T-helper 1 cell treated with Interleukin-12 subunit alpha and Interleukin-12 subunit beta and Interleukin-4 antibody, amounts not matched to agents 30 μg/mL and 1 μg/mL, for 36 hours (primary cell): ENCODE measurements at regions not wholly inside any gene's neighbourhood (a gene's known extent, or its start where the extent isn't known, plus 50 kb on each side); places are given as distances from the start of the nearest gene placed in this dataset.
"Not testable (repeated sequence)": the region's sequence is repeated elsewhere in the genome, so short reads cannot be mapped to it uniquely, and the experiment has no call there.

Experiments used
- H3K27ac Mint-ChIP-seq: one replicate; pipeline ENCODE4 v1.8.0; 2021; ENCODE audit warnings: mild to moderate bottlenecking, mixed read lengths
- H3K27me3 Mint-ChIP-seq: one replicate; pipeline ENCODE4 v1.8.0; 2021; ENCODE audit warnings: low read depth, mixed read lengths
- H3K36me3 Mint-ChIP-seq: one replicate; pipeline ENCODE4 v1.8.0; 2021; ENCODE audit warnings: low read depth, mixed read lengths
- H3K4me1 Mint-ChIP-seq: one replicate; pipeline ENCODE4 v1.8.0; 2021; ENCODE audit warnings: low read depth, mixed read lengths
- H3K4me3 Mint-ChIP-seq: one replicate; pipeline ENCODE4 v1.8.0; 2021; ENCODE audit warnings: mild to moderate bottlenecking, moderate library complexity, mixed read lengths
- H3K9me3 Mint-ChIP-seq: one replicate; pipeline ENCODE4 v1.8.0; 2021; ENCODE audit warnings: mixed read lengths

- Mint-ChIP-seq H3K27me3 (no peaks in the 10 kb centered on the region), H3K36me3 (no peaks in the 10 kb centered on the region), H3K9me3 (peaks cover 5% of the 10 kb centered on the region), H3K4me3 (no peak overlapping the region), H3K27ac (no peak overlapping the region), H3K4me1 (no peaks in the 10 kb centered on the region)
These were observed 81.7 kb upstream of the LARP1 start for GRCh38 chr5:154673506-154673905.

- peaks cover 22% of the 10 kb centered on the region for H3K9me3 Mint-ChIP-seq
- not testable (repeated sequence) for H3K4me1 Mint-ChIP-seq, H3K27me3 Mint-ChIP-seq, H3K36me3 Mint-ChIP-seq, H3K27ac Mint-ChIP-seq, H3K4me3 Mint-ChIP-seq
These were observed 85.3 kb upstream of the LARP1 start for GRCh38 chr5:154669913-154670312.

- Mint-ChIP-seq H3K27me3 (no peaks in the 10 kb centered on the region), H3K4me1 (no peaks in the 10 kb centered on the region), H3K27ac (no peak overlapping the region), H3K9me3 (peaks cover 26% of the 10 kb centered on the region), H3K36me3 (peaks cover 4% of the 10 kb centered on the region), H3K4me3 (no peak overlapping the region)
These were observed 85.8 kb upstream of the LARP1 start for GRCh38 chr5:154669402-154669801.

- Mint-ChIP-seq H3K27ac (no peak overlapping the region), H3K9me3 (peaks cover 30% of the 10 kb centered on the region), H3K4me3 (no peak overlapping the region), H3K36me3 (peaks cover 4% of the 10 kb centered on the region), H3K4me1 (no peaks in the 10 kb centered on the region), H3K27me3 (no peaks in the 10 kb centered on the region)
These were observed 90.3 kb upstream of the LARP1 start for GRCh38 chr5:154664869-154665268.

- Mint-ChIP-seq H3K4me3 (no peak overlapping the region), H3K36me3 (peaks cover 4% of the 10 kb centered on the region), H3K9me3 (peaks cover 25% of the 10 kb centered on the region), H3K27me3 (no peaks in the 10 kb centered on the region), H3K4me1 (no peaks in the 10 kb centered on the region), H3K27ac (no peak overlapping the region)
These were observed 91.8 kb upstream of the LARP1 start for GRCh38 chr5:154663424-154663823.

- peaks cover 6% of the 10 kb centered on the region for H3K4me1 Mint-ChIP-seq
- H3K9me3 Mint-ChIP-seq = no peaks in the 10 kb centered on the region
- no peaks in the 10 kb centered on the region for H3K36me3 Mint-ChIP-seq
- H3K27me3 Mint-ChIP-seq = peaks cover 4% of the 10 kb centered on the region
- H3K27ac Mint-ChIP-seq = no peak overlapping the region
- H3K4me3 Mint-ChIP-seq = no peak overlapping the region
These were observed 100.4 kb upstream of the LARP1 start for GRCh38 chr5:154654486-154655371.

GRCh38 chr5:154653764-154654485 lies 101.3 kb upstream of the LARP1 start:
- Mint-ChIP-seq H3K4me3 (no peak overlapping the region), H3K9me3 (no peaks in the 10 kb centered on the region), H3K36me3 (no peaks in the 10 kb centered on the region), H3K27me3 (peaks cover 4% of the 10 kb centered on the region), H3K27ac (no peak overlapping the region), H3K4me1 (peaks cover 6% of the 10 kb centered on the region)

- H3K27me3 Mint-ChIP-seq = peaks cover 7% of the 10 kb centered on the region
These were observed 101.8 kb upstream of the LARP1 start for GRCh38 chr5:154653418-154653763.

GRCh38 chr5:154652746-154653417 lies 102.3 kb upstream of the LARP1 start:
- peaks cover 10% of the 10 kb centered on the region for H3K27me3 Mint-ChIP-seq
- no peak overlapping the region for H3K27ac Mint-ChIP-seq

More at GRCh38 chr5:154653418-154653763, 101.8 kb upstream of the LARP1 start:
- Mint-ChIP-seq H3K36me3 (no peaks in the 10 kb centered on the region), H3K4me1 (peaks cover 6% of the 10 kb centered on the region), H3K4me3 (no peak overlapping the region), H3K9me3 (no peaks in the 10 kb centered on the region), H3K27ac (no peak overlapping the region)

GRCh38 chr5:154651795-154652194 lies 103.4 kb upstream of the LARP1 start:
- Mint-ChIP-seq H3K27me3 (peaks cover 21% of the 10 kb centered on the region), H3K4me1 (peaks cover 18% of the 10 kb centered on the region)
- not testable (repeated sequence) for H3K9me3 Mint-ChIP-seq, H3K36me3 Mint-ChIP-seq, H3K4me3 Mint-ChIP-seq, H3K27ac Mint-ChIP-seq

More at GRCh38 chr5:154652746-154653417, 102.3 kb upstream of the LARP1 start:
- H3K4me1 Mint-ChIP-seq = peaks cover 7% of the 10 kb centered on the region
- H3K36me3 Mint-ChIP-seq = no peaks in the 10 kb centered on the region
- no peak overlapping the region for H3K4me3 Mint-ChIP-seq
- H3K9me3 Mint-ChIP-seq = no peaks in the 10 kb centered on the region

- H3K36me3 Mint-ChIP-seq = peaks cover 2% of the 10 kb centered on the region
- H3K27ac Mint-ChIP-seq = no peak overlapping the region
- peaks cover 4% of the 10 kb centered on the region for H3K9me3 Mint-ChIP-seq
- H3K4me3 Mint-ChIP-seq = no peak overlapping the region
- peaks cover 40% of the 10 kb centered on the region for H3K27me3 Mint-ChIP-seq
- peaks cover 15% of the 10 kb centered on the region for H3K4me1 Mint-ChIP-seq
These were observed 106.5 kb upstream of the LARP1 start for GRCh38 chr5:154648706-154649105.

- H3K4me1 Mint-ChIP-seq = peaks cover 15% of the 10 kb centered on the region
- no peak overlapping the region for H3K27ac Mint-ChIP-seq
- peaks cover 45% of the 10 kb centered on the region for H3K27me3 Mint-ChIP-seq
- H3K9me3 Mint-ChIP-seq = peaks cover 9% of the 10 kb centered on the region
- H3K4me3 Mint-ChIP-seq = no peak overlapping the region
- peaks cover 2% of the 10 kb centered on the region for H3K36me3 Mint-ChIP-seq
These were observed 106.9 kb upstream of the LARP1 start for GRCh38 chr5:154648229-154648628.

- Mint-ChIP-seq H3K27ac (no peak overlapping the region), H3K4me1 (peaks cover 15% of the 10 kb centered on the region), H3K9me3 (peaks cover 13% of the 10 kb centered on the region), H3K4me3 (peak overlapping the region; percentile 76), H3K27me3 (peaks cover 49% of the 10 kb centered on the region), H3K36me3 (peaks cover 2% of the 10 kb centered on the region)
These were observed 107.4 kb upstream of the LARP1 start for GRCh38 chr5:154647761-154648145.

- Mint-ChIP-seq H3K36me3 (peaks cover 2% of the 10 kb centered on the region), H3K4me1 (peaks cover 15% of the 10 kb centered on the region), H3K27me3 (peaks cover 54% of the 10 kb centered on the region), H3K4me3 (peak overlapping the region; percentile 76), H3K27ac (no peak overlapping the region), H3K9me3 (peaks cover 13% of the 10 kb centered on the region)
These were observed 107.9 kb upstream of the LARP1 start for GRCh38 chr5:154647114-154647760.
